ENCODE measurements at regions not wholly inside any gene's neighbourhood (a gene's known extent, or its start where the extent isn't known, plus 50 kb on each side); places are given as distances from the start of the nearest gene placed in this dataset.
"Not testable (repeated sequence)": the region's sequence is repeated elsewhere in the genome, so short reads cannot be mapped to it uniquely, and the experiment has no call there.

DNA sequence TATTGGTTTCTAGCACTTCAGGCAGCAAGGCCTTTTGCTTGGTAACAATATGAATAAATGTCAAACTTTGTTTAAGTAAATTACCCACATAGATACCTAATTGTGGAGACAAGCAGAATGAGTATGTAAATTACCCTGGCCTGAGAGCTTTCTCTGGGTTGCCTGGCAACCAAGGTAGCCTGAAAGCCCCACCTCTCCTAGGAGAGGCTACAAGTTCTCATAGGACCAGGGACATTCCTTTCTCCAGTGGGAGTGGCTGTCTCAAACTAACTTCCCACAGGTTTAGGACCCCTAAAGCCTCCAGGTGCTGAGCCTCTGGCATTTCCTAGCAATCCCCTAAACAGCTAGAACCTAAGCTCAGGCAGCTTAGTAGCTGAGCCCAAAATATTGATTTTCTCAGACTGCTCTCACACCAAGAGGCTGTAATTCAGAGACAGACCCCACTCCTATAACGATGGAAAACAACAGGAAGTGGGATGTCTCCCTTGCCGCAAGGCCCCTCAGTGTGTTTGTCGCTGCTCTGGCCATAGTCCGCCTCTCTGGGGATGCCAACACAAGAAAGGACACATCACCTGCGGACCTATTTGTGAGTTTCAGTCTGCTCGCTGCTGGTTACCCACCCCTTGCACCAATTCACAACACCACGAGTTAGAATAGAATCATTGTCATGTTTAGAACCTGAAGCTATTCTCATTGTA, 207.3 kb downstream of the DLEU7 start:
- Mint-ChIP-seq H3K36me3 (no peaks in the 10 kb centered on the region), H3K27ac (no peak overlapping the region), H3K4me1 (ENCODE audit: low read depth) (no peaks in the 10 kb centered on the region), H3K4me3 (no peak overlapping the region), H3K27me3 (no peaks in the 10 kb centered on the region), H3K9me3 (ENCODE audit: low read depth) (no peaks in the 10 kb centered on the region)

DNA sequence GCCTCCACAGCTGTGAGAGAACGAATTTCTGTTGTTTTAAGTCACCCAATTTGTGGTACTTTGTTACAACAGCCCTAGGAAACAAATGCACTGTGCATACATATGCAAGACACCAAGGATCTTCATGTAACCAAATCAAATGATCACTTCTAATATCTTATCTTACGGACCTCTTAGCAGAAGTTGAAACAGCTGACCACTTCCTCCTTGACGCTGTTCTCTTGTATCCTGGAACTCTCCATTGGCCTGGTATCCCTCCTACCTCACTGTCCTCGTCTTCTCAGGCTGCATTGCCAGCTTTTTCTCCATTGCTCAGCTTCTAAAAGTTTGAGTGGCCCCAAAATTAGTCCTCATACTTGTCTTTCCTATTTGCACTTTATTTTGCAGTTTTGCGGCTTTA, 200.4 kb downstream of the DLEU7 start:
- H3K36me3 Mint-ChIP-seq: no peaks in the 10 kb centered on the region
- no peak overlapping the region for H3K27ac Mint-ChIP-seq
- H3K4me1 Mint-ChIP-seq (ENCODE audit: low read depth): no peaks in the 10 kb centered on the region
- no peaks in the 10 kb centered on the region for H3K9me3 Mint-ChIP-seq (ENCODE audit: low read depth)
- peaks cover 2% of the 10 kb centered on the region for H3K27me3 Mint-ChIP-seq
- no peak overlapping the region for H3K4me3 Mint-ChIP-seq

DNA sequence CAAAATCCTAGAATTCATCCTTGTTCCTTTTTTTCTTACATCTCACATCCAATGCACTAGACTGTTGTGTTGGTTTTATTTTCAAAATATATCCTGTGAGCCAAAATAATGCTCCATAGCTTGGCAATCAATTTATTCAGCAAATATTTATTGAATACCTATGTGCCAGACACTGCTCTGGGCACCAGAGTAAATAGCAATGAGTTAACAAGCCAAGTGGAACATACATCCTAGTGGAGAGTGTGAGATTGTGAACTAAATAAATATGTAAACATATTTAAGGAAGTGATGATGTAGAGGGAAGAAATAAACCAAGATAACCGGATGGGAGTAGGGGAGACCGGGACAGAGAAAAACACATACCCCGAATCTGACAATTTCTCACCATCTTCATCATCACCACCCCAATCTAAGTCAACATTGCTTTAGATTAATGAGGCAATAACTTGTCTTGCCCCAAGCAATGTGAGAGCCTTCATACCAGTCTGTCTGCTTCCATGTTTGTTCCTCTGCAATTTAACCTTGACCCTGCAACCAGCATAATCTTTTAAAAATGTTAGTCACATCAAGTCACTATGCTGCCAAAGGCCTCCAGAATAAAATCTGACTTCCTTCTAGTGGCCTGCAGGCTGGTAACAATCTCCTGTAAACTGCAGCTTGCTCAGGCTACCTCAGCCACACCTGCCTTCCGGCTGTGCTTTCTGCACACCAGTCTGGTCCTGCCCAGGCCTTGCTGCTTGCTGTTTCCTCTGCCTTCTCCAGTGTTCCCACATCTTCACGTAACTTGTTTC, 199.2 kb downstream of the DLEU7 start:
- Mint-ChIP-seq H3K36me3 (no peaks in the 10 kb centered on the region), H3K27me3 (peaks cover 2% of the 10 kb centered on the region), H3K4me1 (ENCODE audit: low read depth) (no peaks in the 10 kb centered on the region), H3K4me3 (no peak overlapping the region), H3K27ac (no peak overlapping the region), H3K9me3 (ENCODE audit: low read depth) (no peaks in the 10 kb centered on the region)

DNA sequence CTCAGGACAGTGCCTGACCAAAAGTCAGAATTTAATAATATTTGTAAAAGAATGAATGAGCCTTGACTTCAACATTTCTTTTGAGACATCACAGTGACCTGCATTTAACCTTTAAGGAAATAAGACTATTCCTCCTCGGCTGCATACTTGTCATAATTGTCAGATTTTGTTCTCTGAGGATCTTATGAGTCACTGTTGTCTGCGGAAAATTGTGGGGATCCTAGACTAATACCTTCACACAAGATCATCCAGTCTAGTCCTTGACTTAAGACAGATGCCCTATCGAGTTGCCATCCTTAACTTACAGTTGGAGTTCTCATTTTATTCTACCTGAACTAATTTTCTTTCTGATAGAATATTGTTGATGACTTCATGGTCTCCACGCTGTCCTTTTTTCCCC, 198.4 kb downstream of the DLEU7 start:
- no peaks in the 10 kb centered on the region for H3K36me3 Mint-ChIP-seq
- H3K4me1 Mint-ChIP-seq (ENCODE audit: low read depth): no peaks in the 10 kb centered on the region
- no peak overlapping the region for H3K27ac Mint-ChIP-seq
- no peaks in the 10 kb centered on the region for H3K9me3 Mint-ChIP-seq (ENCODE audit: low read depth)
- no peak overlapping the region for H3K4me3 Mint-ChIP-seq
- H3K27me3 Mint-ChIP-seq: peaks cover 2% of the 10 kb centered on the region

DNA sequence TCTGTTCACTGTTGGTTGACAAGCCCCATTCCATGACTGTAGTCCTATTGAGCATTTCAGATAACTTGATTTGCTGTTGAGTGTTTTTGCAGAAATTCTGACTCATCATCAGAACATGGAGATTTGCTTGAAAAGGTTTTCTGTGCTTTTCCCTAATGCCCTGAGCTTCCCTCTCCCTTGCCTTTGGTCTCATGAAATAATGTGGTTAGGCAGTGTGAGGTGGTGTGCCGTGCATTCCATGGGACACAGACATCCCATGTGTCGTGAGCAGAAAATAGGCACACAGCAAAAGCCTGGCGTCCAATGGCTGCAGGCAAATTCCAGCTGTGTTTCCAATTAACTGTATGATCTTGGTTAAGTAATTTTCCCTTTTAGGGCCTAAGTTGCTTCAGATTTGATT, 197.4 kb downstream of the DLEU7 start:
- no peak overlapping the region for H3K27ac Mint-ChIP-seq
- H3K4me3 Mint-ChIP-seq: no peak overlapping the region
- H3K27me3 Mint-ChIP-seq: peaks cover 2% of the 10 kb centered on the region
- no peaks in the 10 kb centered on the region for H3K9me3 Mint-ChIP-seq (ENCODE audit: low read depth)
- H3K36me3 Mint-ChIP-seq: no peaks in the 10 kb centered on the region
- no peaks in the 10 kb centered on the region for H3K4me1 Mint-ChIP-seq (ENCODE audit: low read depth)

DNA sequence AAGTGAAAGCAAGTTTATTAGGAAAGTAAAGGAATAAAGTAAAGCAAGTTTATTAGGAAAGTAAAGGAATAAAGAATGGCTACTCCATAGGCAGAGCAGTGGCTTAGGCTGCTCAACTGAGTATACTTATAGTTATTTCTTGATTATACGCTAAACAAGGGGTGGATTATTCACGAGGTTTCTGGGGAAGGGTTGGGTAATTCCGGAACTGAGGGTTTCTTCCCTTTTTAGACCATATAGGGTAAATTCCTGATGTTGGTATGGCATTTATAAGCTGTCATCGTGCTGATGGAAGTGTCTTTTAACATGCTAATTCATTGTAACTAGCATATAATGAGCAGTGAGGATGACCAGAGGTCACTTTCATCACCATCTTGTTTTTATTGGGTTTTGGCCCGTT, 194.3 kb downstream of the DLEU7 start:
- no peaks in the 10 kb centered on the region for H3K36me3 Mint-ChIP-seq
- no peak overlapping the region for H3K27ac Mint-ChIP-seq

DNA sequence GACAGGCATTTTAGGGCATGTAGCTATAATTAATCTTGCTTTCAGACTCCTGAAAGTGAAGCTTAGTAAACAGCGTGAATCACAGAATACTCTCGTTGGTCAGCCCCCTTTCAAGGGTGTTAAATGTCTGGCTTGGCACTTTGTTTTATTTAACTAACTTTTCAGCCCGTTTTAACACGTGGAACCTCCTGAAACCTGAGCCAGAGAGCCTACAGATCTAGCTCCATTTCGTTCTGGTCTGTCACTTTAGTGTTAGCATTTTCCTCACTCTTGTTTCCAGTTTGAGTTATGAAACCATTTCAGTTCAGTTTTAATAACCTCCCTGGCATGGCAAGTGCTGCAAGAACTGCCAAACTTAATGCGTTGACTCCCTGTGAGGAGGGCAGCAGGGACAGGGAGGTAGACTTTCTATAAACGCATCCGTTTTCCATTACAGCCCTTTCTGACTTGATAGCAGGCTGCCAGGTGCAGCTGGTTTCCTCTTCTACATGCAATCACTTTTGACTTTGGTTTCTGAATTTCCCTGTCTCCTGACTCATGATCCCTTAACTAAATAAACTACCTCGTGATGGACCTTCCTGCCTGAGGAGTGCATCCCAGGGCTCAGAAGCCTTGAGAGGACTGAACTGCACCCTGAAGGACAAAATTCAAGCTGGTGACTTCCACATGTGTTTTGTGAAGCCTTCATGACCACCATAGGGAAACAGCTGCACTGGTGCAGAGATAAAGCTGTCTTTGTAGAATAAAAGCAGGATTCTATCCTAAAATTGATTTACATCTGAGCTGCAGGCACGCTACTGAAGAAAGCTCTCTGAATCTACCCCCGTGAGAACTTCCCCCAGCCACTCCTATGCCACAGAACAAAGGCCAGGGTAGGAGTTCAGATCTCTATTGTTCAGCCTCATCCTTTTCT, 192.6 kb downstream of the DLEU7 start:
- Mint-ChIP-seq H3K27me3 (peaks cover 5% of the 10 kb centered on the region), H3K27ac (no peak overlapping the region), H3K9me3 (ENCODE audit: low read depth) (no peaks in the 10 kb centered on the region), H3K36me3 (no peaks in the 10 kb centered on the region), H3K4me3 (no peak overlapping the region), H3K4me1 (ENCODE audit: low read depth) (no peaks in the 10 kb centered on the region)

More for the DNA sequence above, 194.3 kb downstream of the DLEU7 start:
- H3K9me3 Mint-ChIP-seq (ENCODE audit: low read depth): no peaks in the 10 kb centered on the region
- H3K4me1 Mint-ChIP-seq (ENCODE audit: low read depth): no peaks in the 10 kb centered on the region
- no peak overlapping the region for H3K4me3 Mint-ChIP-seq
- peaks cover 2% of the 10 kb centered on the region for H3K27me3 Mint-ChIP-seq

DNA sequence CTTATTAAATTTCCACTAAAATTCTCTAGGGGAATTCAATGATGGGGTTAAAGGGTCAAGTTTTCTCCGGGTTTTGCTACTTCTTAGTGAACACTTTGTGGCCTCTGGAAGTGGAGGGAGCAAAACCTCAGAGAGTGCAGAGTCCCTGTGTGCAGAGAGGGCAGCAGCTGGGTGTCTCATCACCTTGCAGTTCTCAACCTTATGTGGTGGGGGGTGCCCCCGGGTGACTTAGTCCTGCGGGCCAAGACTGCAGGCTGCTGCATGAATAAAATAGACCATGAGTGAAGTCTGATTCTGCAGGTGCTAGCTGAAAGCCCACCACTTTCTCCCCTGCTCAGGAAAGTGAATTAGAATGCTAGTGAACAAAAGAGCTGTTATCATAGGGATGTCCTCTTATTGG, 191.6 kb downstream of the DLEU7 start:
- no peak overlapping the region for H3K27ac Mint-ChIP-seq
- H3K27me3 Mint-ChIP-seq: peaks cover 5% of the 10 kb centered on the region
- no peak overlapping the region for H3K4me3 Mint-ChIP-seq
- no peaks in the 10 kb centered on the region for H3K36me3 Mint-ChIP-seq
- no peaks in the 10 kb centered on the region for H3K4me1 Mint-ChIP-seq (ENCODE audit: low read depth)
- no peaks in the 10 kb centered on the region for H3K9me3 Mint-ChIP-seq (ENCODE audit: low read depth)

DNA sequence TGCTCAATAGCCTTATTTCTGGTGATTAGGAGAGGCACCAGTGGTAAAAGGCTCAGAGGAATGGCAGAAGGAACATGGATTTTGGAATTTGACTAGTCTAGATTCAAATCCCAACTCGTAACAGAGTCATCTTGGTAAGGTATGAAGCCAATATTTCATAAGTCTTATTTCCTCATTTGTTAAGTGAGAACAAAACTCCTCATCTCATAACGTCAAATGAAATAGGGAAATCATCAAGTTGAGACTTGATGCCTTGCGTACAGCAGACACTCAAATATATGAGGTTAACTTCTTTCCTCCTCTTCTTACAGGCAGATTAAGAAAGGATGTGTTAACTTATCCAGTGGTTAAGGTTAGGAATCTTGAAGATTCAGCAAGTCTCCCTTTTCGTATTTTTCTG, 189.2 kb downstream of the DLEU7 start:
- Mint-ChIP-seq H3K9me3 (ENCODE audit: low read depth) (no peaks in the 10 kb centered on the region), H3K27ac (no peak overlapping the region), H3K27me3 (peaks cover 5% of the 10 kb centered on the region), H3K36me3 (no peaks in the 10 kb centered on the region), H3K4me3 (no peak overlapping the region), H3K4me1 (ENCODE audit: low read depth) (no peaks in the 10 kb centered on the region)

DNA sequence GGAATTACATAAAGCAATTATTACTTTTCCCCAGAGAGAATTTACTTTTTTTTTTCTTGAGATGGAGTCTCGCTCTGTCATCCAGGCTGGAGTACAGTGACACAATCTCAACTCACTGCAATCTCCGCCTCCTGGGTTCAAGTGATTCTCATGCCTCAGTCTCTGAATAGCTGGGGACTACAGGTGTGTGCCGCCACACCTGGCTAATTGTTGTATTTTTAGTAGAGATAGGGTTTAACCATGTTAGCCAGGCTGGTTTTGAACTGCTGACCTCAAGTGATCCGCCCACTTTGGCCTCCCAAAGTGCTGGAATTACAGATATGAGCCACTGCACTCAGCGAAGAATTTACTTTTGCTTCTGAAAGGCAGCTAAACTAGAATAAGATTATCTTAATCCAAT, 181.6 kb downstream of the DLEU7 start:
- not testable (repeated sequence) for H3K36me3 Mint-ChIP-seq; H3K27ac Mint-ChIP-seq; H3K27me3 Mint-ChIP-seq; H3K4me1 Mint-ChIP-seq (ENCODE audit: low read depth); H3K4me3 Mint-ChIP-seq; H3K9me3 Mint-ChIP-seq (ENCODE audit: low read depth)

DNA sequence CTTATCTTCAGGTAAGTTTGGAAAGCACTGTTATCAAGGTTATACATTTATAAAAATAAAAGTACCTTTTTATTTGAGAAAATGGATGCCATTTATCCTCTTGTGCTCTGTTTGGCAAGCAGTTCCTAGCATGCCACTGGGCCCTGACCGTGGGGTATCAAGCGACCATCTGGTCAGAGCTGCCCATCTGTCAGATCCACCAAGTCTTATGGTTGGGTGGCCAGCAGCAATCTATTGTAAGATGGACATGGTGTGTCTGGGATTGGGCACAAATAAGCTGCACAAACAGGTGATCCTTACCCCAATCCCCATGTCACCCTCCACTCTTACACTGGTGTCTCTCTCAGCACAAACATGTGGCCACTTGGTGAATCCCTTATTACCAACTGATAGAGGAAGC, 178.5 kb downstream of the DLEU7 start:
- no peak overlapping the region for H3K4me3 Mint-ChIP-seq
- peaks cover 7% of the 10 kb centered on the region for H3K27me3 Mint-ChIP-seq
- no peak overlapping the region for H3K27ac Mint-ChIP-seq

DNA sequence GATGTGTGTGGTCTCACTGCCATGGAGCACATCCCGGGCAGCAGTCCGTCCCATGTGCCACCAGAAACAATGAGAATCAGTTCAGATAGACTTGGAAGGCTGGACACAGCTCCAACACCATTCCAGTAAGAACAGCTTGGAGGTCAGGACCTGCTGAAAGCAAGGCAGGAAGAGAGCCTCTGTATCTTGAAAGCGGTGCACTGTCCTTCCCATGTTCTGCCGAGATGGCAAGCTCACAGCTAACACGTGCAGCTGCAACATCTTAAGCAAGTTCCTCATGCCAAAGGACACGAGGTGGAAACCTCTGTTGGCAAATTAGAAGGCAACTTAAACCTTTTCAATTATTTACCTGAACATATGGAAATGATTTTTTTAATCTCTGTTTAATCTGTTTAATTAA, 175.4 kb downstream of the DLEU7 start:
- Mint-ChIP-seq H3K27me3 (peaks cover 7% of the 10 kb centered on the region), H3K4me1 (ENCODE audit: low read depth) (no peaks in the 10 kb centered on the region), H3K36me3 (peaks cover 4% of the 10 kb centered on the region), H3K9me3 (ENCODE audit: low read depth) (peaks cover 4% of the 10 kb centered on the region), H3K27ac (no peak overlapping the region), H3K4me3 (no peak overlapping the region)

More for the DNA sequence above, 178.5 kb downstream of the DLEU7 start:
- Mint-ChIP-seq H3K4me1 (ENCODE audit: low read depth) (no peaks in the 10 kb centered on the region), H3K36me3 (peaks cover 4% of the 10 kb centered on the region), H3K9me3 (ENCODE audit: low read depth) (peaks cover 4% of the 10 kb centered on the region)

DNA sequence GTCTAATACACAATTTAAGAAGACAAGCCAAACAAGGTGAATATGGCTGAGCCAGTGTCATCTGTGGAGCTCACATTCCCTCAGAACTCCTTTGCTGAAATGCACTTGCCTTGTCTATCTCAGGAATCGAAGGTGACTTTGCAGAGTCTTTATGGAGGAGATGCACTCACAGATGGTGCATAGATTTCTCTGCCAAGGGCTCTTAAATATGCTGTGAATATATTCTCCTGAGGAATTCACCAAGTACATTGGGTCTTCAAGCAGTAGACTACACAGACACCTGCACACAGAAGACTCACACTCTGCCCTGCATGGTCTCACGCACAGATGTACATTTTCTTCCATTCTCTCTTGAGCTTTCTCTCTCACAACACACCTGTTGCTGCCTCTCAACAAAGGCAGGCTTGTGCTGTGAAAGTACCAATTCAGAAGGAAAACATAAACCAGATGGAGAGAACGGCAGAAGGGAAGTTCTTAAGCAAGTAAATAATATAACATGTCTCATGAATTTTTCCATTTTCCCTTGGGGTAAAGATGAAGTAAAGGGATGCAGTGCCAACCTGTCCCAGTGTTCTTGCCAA, 174.7 kb downstream of the DLEU7 start:
- Mint-ChIP-seq H3K9me3 (ENCODE audit: low read depth) (peaks cover 4% of the 10 kb centered on the region), H3K4me3 (no peak overlapping the region), H3K4me1 (ENCODE audit: low read depth) (no peaks in the 10 kb centered on the region), H3K36me3 (peaks cover 4% of the 10 kb centered on the region), H3K27me3 (peaks cover 7% of the 10 kb centered on the region), H3K27ac (no peak overlapping the region)

DNA sequence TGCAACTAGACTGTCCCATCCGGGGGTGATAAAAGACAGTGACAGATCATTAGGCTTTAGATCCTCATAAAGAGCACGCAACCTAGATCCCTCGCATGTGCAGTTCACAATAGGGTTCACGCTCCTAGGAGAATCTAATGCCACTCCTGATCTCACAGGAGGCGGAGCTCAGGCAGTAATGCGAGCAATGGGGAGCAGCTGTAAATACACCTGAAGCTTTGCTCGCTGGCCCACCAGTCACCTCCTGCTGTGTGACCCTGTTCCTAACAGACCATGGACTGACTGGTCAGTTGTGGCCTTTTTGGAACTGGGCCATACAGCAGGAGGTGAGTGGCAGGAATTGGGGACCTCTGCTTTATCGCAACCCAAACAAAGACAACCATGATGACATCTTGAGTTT, 173.2 kb downstream of the DLEU7 start:
- peaks cover 9% of the 10 kb centered on the region for H3K27me3 Mint-ChIP-seq
- H3K9me3 Mint-ChIP-seq (ENCODE audit: low read depth): peaks cover 4% of the 10 kb centered on the region
- no peak overlapping the region for H3K27ac Mint-ChIP-seq
- H3K4me1 Mint-ChIP-seq (ENCODE audit: low read depth): no peaks in the 10 kb centered on the region
- no peak overlapping the region for H3K4me3 Mint-ChIP-seq
- peaks cover 4% of the 10 kb centered on the region for H3K36me3 Mint-ChIP-seq

All from activated naive CD8-positive, alpha-beta T cell (primary cell).